Gastroesophageal sphincter (tissue), 4 donors: ENCODE measurements at regions not wholly inside any gene's neighbourhood (a gene's known extent, or its start where the extent isn't known, plus 50 kb on each side); places are given as distances from the start of the nearest gene placed in this dataset.

Source experiments
- ATAC-seq: fragments of 150-250 bp; one replicate; pipeline ENCODE4 v1.9.1; 2016; ENCODE audit warnings: mild to moderate bottlenecking, moderate library complexity
- H3K27ac ChIP-seq, 4 donors: fragments of 200-600 bp; sonication (generic) in 3 of 4; 1 replicate in 3 of 4; 2 replicates in 1 of 4; pipeline ENCODE4 v1.5.1; 2016 to 2019
- H3K27me3 ChIP-seq: fragments of 200-600 bp; sonication (generic); one replicate; pipeline ENCODE4 v1.5.1; 2019
- H3K36me3 ChIP-seq, 2 donors: fragments of 200-600 bp; sonication (generic); one replicate each; pipeline ENCODE4 v1.5.1; 2019; ENCODE audit warnings: control low read depth in 1 of 2
- H3K4me1 ChIP-seq, 3 donors: fragments of 200-600 bp; sonication (generic); 1 replicate in 2 of 3; 2 replicates in 1 of 3; pipeline ENCODE4 v1.5.1; 2016 to 2019; ENCODE audit warnings: control low read depth in 2 of 3
- H3K4me3 ChIP-seq, 2 donors: fragments of 200-600 bp; sonication (generic); one replicate each; pipeline ENCODE4 v1.5.1; 2019; ENCODE audit warnings: mild to moderate bottlenecking in 1 of 2, moderate library complexity in 1 of 2
- H3K9me3 ChIP-seq, 3 donors: fragments of 200-600 bp; sonication (generic); one replicate each; pipeline ENCODE4 v1.5.1; 2017 to 2019; ENCODE audit warnings: control low read depth in 2 of 3
- EP300 ChIP-seq: sonication (generic); formaldehyde crosslinking; IDR thresholded peaks from one replicate; pipeline ENCODE4 v1.6.1; 2017; ENCODE audit warnings: antibody characterized with exemption, mild to moderate bottlenecking
- POLR2A ChIP-seq, 2 donors: fragments of 450-650 bp; IDR thresholded peaks; one replicate each; pipeline ENCODE4 v1.6.1; 2017; ENCODE audit warnings: antibody characterized with exemption in 2 of 2, mild to moderate bottlenecking in 2 of 2, moderate library complexity in 1 of 2
- POLR2AphosphoS5 ChIP-seq: sonication (generic); formaldehyde crosslinking; IDR thresholded peaks from one replicate; pipeline ENCODE4 v1.6.1; 2017; ENCODE audit warnings: antibody characterized with exemption
- whole genome bisulfite sequencing, 2 donors: methylation state at CpG; one replicate each; pipeline ENCODE4 v1.1.5; 2018; ENCODE audit warnings: low coverage in 1 of 2; 5-methylcytosine and 5-hydroxymethylcytosine counted together
- TF ChIP-seq, protein P1 (sequence below), 4 experiments: fragments of 200-600 bp in 2 of 4; fragments of 450-650 bp in 2 of 4; sonication (generic) in 1 of 4; IDR thresholded peaks; one replicate each; pipeline ENCODE4 v1.5.1; 2017 to 2019; ENCODE audit warnings: antibody characterized with exemption in 4 of 4, mild to moderate bottlenecking in 2 of 4, moderate library complexity in 2 of 4

- Histone ChIP-seq H3K9me3 (peaks cover 0 to 9% (median 0%) of the 10 kb centered on the region in 3 donors), H3K4me1 (peaks cover 0 to 6% (median 0%) of the 10 kb centered on the region in 3 donors), H3K27me3 (peaks cover 3% of the 10 kb centered on the region), H3K36me3 (no peaks in the 10 kb centered on the region), H3K27ac (no peak overlapping the region), H3K4me3 (no peak overlapping the region)
- TF ChIP-seq POLR2A (IDR thresholded peaks at IDR 0.05) (no peak), EP300 (no peak), POLR2AphosphoS5 (no peak)
- TF ChIP-seq, protein P1, sequence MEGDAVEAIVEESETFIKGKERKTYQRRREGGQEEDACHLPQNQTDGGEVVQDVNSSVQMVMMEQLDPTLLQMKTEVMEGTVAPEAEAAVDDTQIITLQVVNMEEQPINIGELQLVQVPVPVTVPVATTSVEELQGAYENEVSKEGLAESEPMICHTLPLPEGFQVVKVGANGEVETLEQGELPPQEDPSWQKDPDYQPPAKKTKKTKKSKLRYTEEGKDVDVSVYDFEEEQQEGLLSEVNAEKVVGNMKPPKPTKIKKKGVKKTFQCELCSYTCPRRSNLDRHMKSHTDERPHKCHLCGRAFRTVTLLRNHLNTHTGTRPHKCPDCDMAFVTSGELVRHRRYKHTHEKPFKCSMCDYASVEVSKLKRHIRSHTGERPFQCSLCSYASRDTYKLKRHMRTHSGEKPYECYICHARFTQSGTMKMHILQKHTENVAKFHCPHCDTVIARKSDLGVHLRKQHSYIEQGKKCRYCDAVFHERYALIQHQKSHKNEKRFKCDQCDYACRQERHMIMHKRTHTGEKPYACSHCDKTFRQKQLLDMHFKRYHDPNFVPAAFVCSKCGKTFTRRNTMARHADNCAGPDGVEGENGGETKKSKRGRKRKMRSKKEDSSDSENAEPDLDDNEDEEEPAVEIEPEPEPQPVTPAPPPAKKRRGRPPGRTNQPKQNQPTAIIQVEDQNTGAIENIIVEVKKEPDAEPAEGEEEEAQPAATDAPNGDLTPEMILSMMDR (IDR thresholded peaks at IDR 0.05): no peak
- no peak for ATAC-seq
- WGBS, 2 donors: 79 to 80% methylated on average over 10 to 11 of the region's 14 CpGs
Observed at GRCh38 chr14:103214461-103214958, 91.2 kb downstream of the TNFAIP2 start.

GRCh38 chr14:103216399-103216798, 93.1 kb downstream of the TNFAIP2 start:
- no peak for ATAC-seq
- peaks cover 0 to 15% (median 7%) of the 10 kb centered on the region in 3 donors for H3K4me1 ChIP-seq
- H3K27ac ChIP-seq: no peak overlapping the region
- 60 to 83% methylated on average over 1 to 2 of the region's 10 CpGs for WGBS, 2 donors
- no peak for TF ChIP-seq POLR2A (IDR thresholded peaks at IDR 0.05)
- TF ChIP-seq, protein P1 (IDR thresholded peaks at IDR 0.05): no peak
- TF ChIP-seq POLR2AphosphoS5: no peak
- no peak for TF ChIP-seq EP300
- peaks cover 0 to 9% (median 0%) of the 10 kb centered on the region in 3 donors for H3K9me3 ChIP-seq
- no peak overlapping the region for H3K4me3 ChIP-seq
- H3K36me3 ChIP-seq: no peaks in the 10 kb centered on the region
- peaks cover 20% of the 10 kb centered on the region for H3K27me3 ChIP-seq

- H3K27me3 ChIP-seq: peaks cover 25% of the 10 kb centered on the region
- ATAC-seq: no peak
- TF ChIP-seq POLR2AphosphoS5 (no peak), EP300 (no peak), POLR2A (IDR thresholded peaks at IDR 0.05) (no peak)
- TF ChIP-seq, protein P1 (IDR thresholded peaks at IDR 0.05): no peak
- peaks cover 0 to 15% (median 7%) of the 10 kb centered on the region in 3 donors for H3K4me1 ChIP-seq
- no peak overlapping the region for H3K4me3 ChIP-seq
- 95% methylated on average over 3 of the region's 5 CpGs; no CpG with 5 or more reads in 1 of the 2 donors for WGBS, 2 donors
- H3K27ac ChIP-seq: no peak overlapping the region
- H3K36me3 ChIP-seq: no peaks in the 10 kb centered on the region
- peaks cover 0 to 9% (median 0%) of the 10 kb centered on the region in 3 donors for H3K9me3 ChIP-seq
Observed at GRCh38 chr14:103216857-103217256, 93.6 kb downstream of the TNFAIP2 start.

GRCh38 chr14:103217538-103217937, 94.3 kb downstream of the TNFAIP2 start:
- H3K4me3 ChIP-seq: no peak overlapping the region
- peaks cover 0 to 9% (median 0%) of the 10 kb centered on the region in 3 donors for H3K9me3 ChIP-seq
- WGBS, 2 donors: 67% methylated on average over 1 of the region's 1 CpG; no CpG with 5 or more reads in 1 of the 2 donors

More at GRCh38 chr14:103217538-103217937, 94.3 kb downstream of the TNFAIP2 start:
- H3K4me1 ChIP-seq: peaks cover 0 to 15% (median 7%) of the 10 kb centered on the region in 3 donors
- H3K27ac ChIP-seq: no peak overlapping the region
- peaks cover 32% of the 10 kb centered on the region for H3K27me3 ChIP-seq
- H3K36me3 ChIP-seq: no peaks in the 10 kb centered on the region
- no peak for ATAC-seq
- TF ChIP-seq, protein P1 (IDR thresholded peaks at IDR 0.05): no peak
- TF ChIP-seq EP300: no peak
- TF ChIP-seq POLR2A (IDR thresholded peaks at IDR 0.05): no peak
- TF ChIP-seq POLR2AphosphoS5: no peak
